ENCODE measurements at regions not wholly inside any gene's neighbourhood (a gene's known extent, or its start where the extent isn't known, plus 50 kb on each side); places are given as distances from the start of the nearest gene placed in this dataset.

- CTCF ChIA-PET (ENCODE audit: unreplicated experiment), result no interaction called here
- intact Hi-C loops (cut with micrococcal nuclease; ENCODE audit: unreplicated experiment), result no loop called here
- POLR2A ChIA-PET, result no interaction called here
- Histone ChIP-seq H3K9me2 (ENCODE audit: insufficient read depth, low read length) (no peaks in the 10 kb centered on the region), H3K36me3 (ENCODE audit: insufficient read depth, low read length) (no peaks in the 10 kb centered on the region), H4K20me1 (ENCODE audit: insufficient read depth, low read length) (no peaks in the 10 kb centered on the region), H3K4me3 (ENCODE audit: low read depth, low read length, poor library complexity, severe bottlenecking) (no peak overlapping the region), H3K27ac (ENCODE audit: low read depth, low read length, poor library complexity, severe bottlenecking) (no peak overlapping the region), H3K4me1 (ENCODE audit: insufficient read depth, low read length, poor library complexity, severe bottlenecking) (no peaks in the 10 kb centered on the region), H2AFZ (ENCODE audit: low read length) (no peak overlapping the region), H3K4me2 (ENCODE audit: low read length) (no peak overlapping the region), H3K9me3 (ENCODE audit: low read length) (no peaks in the 10 kb centered on the region), H3K79me2 (ENCODE audit: insufficient read depth, low read depth, low read length) (no peaks in the 10 kb centered on the region)
- no TSS peak for BruUV-seq (replicated peaks)
- TF ChIP-seq CTCF (conservative IDR thresholded peaks at IDR 0.05; ENCODE audit: low read length) (no peak), EZH2phosphoT487 (IDR thresholded peaks at IDR 0.05; ENCODE audit: borderline replicate concordance, low read depth, low read length) (no peak)
- DNase-seq (ENCODE audit: low spot score), result no peak
Measured at GRCh38 chr16:17607075-17607509, 136.3 kb upstream of the XYLT1 start.

- ChIA-PET CTCF (ENCODE audit: unreplicated experiment) (no interaction called here), POLR2A (no interaction called here)
- no peak overlapping the region for H3K27ac ChIP-seq (ENCODE audit: low read depth, low read length, poor library complexity, severe bottlenecking)
- intact Hi-C loops (cut with micrococcal nuclease; ENCODE audit: unreplicated experiment), result no loop called here
- H3K9me3 ChIP-seq (ENCODE audit: low read length), result no peaks in the 10 kb centered on the region
- no peaks in the 10 kb centered on the region for H3K4me1 ChIP-seq (ENCODE audit: insufficient read depth, low read length, poor library complexity, severe bottlenecking)
- no TSS peak for BruUV-seq (replicated peaks)
- H3K79me2 ChIP-seq (ENCODE audit: insufficient read depth, low read depth, low read length), result no peaks in the 10 kb centered on the region
- no peaks in the 10 kb centered on the region for H3K9me2 ChIP-seq (ENCODE audit: insufficient read depth, low read length)
- no peak overlapping the region for H3K4me2 ChIP-seq (ENCODE audit: low read length)
- H3K4me3 ChIP-seq (ENCODE audit: low read depth, low read length, poor library complexity, severe bottlenecking), result no peak overlapping the region
- DNase-seq (ENCODE audit: low spot score), result no peak
- no peaks in the 10 kb centered on the region for H4K20me1 ChIP-seq (ENCODE audit: insufficient read depth, low read length)
- H3K36me3 ChIP-seq (ENCODE audit: insufficient read depth, low read length), result no peaks in the 10 kb centered on the region
- H2AFZ ChIP-seq (ENCODE audit: low read length), result no peak overlapping the region
- no peak for TF ChIP-seq EZH2phosphoT487 (IDR thresholded peaks at IDR 0.05; ENCODE audit: borderline replicate concordance, low read depth, low read length)
- TF ChIP-seq CTCF (conservative IDR thresholded peaks at IDR 0.05; ENCODE audit: low read length), result no peak
Measured at GRCh38 chr16:17606460-17606859, 135.7 kb upstream of the XYLT1 start.

GRCh38 chr16:17605784-17606183, 135.0 kb upstream of the XYLT1 start:
- H4K20me1 ChIP-seq (ENCODE audit: insufficient read depth, low read length), result no peaks in the 10 kb centered on the region
- ChIA-PET POLR2A (no interaction called here), CTCF (ENCODE audit: unreplicated experiment) (no interaction called here)
- TF ChIP-seq CTCF (conservative IDR thresholded peaks at IDR 0.05; ENCODE audit: low read length) (no peak), EZH2phosphoT487 (IDR thresholded peaks at IDR 0.05; ENCODE audit: borderline replicate concordance, low read depth, low read length) (no peak)
- H3K27ac ChIP-seq (ENCODE audit: low read depth, low read length, poor library complexity, severe bottlenecking), result no peak overlapping the region
- no peaks in the 10 kb centered on the region for H3K9me3 ChIP-seq (ENCODE audit: low read length)
- H3K79me2 ChIP-seq (ENCODE audit: insufficient read depth, low read depth, low read length), result no peaks in the 10 kb centered on the region
- H3K36me3 ChIP-seq (ENCODE audit: insufficient read depth, low read length), result no peaks in the 10 kb centered on the region
- H3K4me2 ChIP-seq (ENCODE audit: low read length), result no peak overlapping the region
- no peaks in the 10 kb centered on the region for H3K9me2 ChIP-seq (ENCODE audit: insufficient read depth, low read length)
- no peak for DNase-seq (ENCODE audit: low spot score)
- BruUV-seq (replicated peaks), result no TSS peak
- no peak overlapping the region for H3K4me3 ChIP-seq (ENCODE audit: low read depth, low read length, poor library complexity, severe bottlenecking)
- intact Hi-C loops (cut with micrococcal nuclease; ENCODE audit: unreplicated experiment), result no loop called here
- no peak overlapping the region for H2AFZ ChIP-seq (ENCODE audit: low read length)
- no peaks in the 10 kb centered on the region for H3K4me1 ChIP-seq (ENCODE audit: insufficient read depth, low read length, poor library complexity, severe bottlenecking)
